ENCODE measurements at regions not wholly inside any gene's neighbourhood (a gene's known extent, or its start where the extent isn't known, plus 50 kb on each side); places are given as distances from the start of the nearest gene placed in this dataset.
A peak's percentile ranks its signal among the peaks of the same experiment; 100 is the strongest.

DNA sequence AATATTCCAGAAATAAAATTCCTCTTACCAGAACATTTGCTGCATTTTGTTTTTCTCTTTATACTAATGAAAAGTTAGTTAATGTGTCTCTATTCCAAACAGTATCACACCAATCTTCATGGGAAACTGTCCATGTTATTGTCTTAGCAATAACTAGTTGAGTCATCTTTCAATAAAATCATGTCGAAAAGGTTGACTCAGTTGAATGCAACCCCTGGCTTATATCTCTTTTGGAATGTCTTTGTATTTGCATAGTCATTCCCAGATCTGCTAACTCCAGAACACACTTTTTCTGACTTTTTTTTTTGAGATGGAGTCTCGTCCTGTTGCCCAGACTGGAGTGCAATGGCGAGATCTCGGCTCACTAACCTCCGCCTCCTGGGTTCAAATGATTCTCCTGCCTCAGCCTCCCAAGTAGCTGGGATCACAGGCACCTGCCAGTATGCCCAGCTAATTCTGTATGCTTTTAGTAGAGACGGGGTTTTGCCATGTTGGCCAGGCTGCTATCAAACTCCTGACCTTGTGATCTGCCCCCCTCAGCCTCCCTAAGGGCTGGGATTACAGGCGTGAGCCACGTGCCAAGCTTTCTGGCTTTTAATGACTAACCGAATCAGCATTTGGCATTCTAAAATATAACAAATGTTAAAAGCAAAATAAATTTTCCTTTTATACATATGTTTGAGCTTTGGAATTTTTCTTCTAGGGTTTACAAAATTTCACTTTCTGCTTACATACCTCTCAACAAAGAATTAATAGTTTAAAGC is 133.2 kb upstream of the GULP1 start:
- DNase-seq = no peak

DNA sequence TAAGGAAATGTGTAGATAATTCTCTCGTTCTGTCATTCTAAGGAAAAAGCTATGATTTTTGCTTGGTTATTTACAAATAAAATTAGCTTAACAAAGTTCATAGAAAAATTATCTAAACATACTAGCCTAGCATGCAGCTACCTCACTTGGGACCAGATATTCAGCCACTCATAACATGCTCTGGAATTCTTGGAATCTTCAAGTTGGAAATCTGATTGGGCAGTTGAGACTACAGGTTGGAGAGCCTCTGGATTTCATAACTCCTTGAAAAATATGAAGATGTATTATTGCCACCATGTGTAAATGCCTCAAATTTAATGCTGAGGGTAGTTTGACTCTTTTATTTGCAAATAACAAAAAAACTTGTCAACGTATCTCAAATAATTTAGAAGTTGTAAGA is 132.2 kb upstream of the GULP1 start:
- DNase-seq = no peak

DNA sequence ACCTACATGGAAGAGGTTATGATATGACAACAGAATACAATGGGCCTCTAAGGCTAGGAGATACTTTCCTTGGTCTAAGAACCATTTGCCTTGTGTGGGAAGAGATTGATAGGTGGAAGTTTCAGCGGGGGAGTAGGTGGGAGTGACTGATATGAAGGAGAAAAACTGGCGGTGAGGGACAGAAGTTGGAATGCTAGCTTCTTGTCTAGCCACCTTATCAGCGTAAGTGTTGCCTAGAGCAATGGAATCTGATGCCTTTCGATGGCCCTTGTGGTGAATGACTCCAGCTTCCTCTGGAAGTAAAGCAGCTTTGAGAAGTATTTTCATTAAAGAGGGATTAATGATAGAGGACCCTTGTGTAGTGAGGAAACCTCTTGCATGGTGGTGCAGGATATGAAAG is 121.3 kb upstream of the GULP1 start:
- DNase-seq = no peak

DNA sequence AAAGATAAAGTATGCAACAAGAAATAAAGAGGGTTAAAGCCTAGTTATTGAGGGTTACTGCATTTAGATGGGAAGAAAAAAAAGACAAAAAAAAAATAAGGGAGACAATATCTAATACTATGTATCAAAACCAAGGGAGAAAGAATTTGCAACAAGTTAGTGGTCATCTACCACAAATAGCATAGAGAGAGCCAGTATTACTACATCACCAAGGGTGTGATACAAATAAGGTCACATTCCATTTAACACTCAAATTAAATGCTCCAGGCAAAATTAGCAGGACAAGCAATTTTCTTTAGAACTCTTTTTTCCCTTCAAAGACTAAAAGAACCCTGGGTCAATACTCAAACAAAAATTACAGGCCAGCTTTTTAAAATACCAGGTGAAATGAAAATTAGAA is 115.1 kb upstream of the GULP1 start:
- DNase-seq = no peak

DNA sequence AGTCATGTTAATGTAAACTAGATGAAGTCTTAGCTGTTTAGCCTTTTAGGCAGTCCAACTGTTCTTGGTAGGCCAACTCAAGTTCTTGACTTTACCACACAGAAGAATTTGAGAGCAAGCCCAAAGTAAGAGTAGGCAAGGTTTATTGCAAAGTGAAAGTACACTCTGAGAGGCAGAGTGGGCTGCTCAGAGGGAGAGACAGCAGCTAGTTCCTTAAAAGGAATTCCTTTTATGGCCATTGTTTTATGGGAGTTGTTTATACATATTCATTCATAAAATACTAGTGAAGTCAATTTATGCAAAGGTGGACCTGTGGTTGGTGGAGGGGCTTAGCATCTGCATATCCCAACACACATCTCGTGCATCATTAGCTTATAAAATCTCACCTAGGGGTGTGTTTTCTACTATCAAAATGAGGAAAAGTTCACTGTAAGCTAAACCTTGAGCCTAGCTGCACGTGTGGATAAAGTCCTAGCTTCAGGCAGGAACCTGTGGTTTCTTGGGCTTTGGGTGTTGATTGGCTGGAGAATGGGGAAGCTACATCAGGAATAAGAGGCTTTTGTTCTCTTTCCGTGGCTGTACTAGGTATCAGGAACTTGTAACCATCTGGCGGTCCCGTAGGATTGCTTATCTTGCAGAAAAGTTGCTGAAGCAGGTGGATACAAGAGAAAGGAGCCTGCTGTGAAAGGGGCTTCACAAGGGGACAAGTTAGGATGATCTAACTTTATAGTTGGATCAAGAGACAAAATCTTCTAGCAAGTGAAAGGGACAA is 110.4 kb upstream of the GULP1 start:
- peak; percentile 9 for DNase-seq

DNA sequence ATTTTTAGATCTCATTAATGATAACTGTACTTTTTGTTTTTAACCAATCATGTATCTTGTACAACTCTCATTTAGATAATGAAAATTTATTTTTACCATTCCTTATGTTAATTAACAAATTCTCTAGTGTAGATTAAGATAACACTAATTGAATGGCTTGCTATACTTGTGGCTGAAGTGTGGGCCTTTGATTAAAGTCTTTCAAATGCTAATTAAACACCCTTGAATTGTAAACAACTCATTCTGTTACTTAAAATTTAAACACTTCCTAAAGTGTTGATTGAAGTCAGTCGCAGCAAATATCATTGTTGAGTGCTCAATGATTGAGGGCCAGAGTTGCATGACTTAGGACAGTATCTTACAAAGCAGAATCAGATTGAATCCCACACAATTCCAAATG is 109.8 kb upstream of the GULP1 start:
- DNase-seq = no peak

DNA sequence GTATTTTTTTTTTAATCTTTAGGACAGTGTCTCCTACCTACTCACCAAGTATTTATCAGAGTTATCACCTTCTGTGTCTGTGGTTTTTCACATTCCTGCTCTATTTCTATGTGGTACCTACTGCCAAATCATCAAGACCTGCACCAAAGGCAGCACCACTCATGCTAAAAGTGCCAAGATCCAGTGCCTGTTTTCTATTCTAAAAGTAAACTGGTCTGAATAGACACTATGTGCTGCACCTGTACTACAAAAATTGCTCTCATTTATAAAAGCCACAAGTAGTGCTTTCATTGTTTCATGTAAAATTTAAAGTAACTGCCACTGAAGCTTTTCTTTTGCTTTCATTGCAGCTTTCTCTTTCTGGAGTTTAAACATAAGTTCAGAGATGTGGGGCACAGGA is 103.9 kb upstream of the GULP1 start:
- no peak for DNase-seq

DNA sequence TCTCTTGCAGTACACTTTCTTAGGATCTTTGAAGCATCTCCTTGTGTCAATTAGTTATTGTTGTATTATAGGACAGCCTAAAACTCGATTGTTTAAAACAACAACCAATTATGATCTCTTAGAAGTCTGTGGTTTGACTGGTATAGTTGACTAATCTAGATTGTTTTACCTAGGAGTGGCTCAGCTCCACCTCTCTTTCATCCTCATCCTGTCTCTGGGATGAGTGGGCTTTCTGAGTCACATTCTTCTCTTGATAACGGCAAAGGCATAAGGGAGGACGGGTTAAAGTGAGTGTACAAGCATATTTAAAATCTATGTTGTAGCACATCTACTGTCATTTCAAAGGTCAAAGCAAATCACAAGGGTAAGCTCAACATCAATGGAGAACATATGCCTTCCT is 102.3 kb upstream of the GULP1 start:
- no peak for DNase-seq

DNA sequence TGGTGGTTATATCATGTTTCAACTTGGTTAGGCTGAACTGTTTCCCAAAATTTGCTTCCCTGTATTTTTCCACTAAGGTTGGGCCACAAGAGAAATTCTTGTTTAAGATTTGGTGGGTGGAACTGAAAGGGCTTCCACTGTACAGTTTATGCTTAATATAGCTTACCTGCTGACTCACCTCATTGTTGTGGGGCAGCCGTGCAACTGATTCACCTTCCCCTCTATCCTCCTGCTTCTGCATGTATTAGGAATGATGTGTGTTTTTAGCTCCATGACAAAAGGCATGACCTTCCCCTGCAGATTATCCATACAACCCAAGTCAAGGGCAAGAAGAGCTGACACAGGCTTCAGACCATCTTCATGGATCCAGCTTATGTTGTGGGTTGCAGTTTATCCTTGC is 98.4 kb upstream of the GULP1 start:
- DNase-seq = no peak

DNA sequence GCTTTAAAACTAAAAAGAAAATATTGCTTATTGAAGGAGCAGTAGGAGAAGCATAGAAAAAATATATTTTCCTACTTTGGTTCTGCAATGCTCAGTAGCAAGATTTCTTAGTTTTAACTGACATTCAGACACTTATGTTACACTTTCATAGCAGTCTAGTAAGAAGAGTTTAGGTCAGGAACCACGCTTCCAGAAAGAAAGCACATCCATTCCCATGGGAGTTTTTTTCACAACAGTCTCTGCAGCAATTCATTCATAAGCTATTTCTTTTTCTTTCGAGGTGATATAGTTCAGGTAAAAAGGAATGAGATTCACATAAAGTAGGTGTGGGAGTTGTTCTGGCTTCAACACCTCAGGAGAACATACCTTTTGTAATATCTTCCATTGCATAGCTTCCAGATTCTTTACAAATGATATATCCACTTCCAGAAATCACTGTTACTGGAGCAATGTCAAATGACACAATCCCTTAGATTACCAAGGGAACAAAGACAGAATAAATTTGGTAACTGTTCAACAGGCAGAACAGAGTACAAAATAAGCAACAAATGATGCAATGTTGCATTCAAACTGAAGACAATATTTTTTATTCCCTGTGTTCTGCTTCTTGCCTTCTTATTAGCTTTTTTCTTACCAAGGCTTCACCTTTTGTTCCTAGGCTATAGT is 95.2 kb upstream of the GULP1 start:
- DNase-seq = no peak

DNA sequence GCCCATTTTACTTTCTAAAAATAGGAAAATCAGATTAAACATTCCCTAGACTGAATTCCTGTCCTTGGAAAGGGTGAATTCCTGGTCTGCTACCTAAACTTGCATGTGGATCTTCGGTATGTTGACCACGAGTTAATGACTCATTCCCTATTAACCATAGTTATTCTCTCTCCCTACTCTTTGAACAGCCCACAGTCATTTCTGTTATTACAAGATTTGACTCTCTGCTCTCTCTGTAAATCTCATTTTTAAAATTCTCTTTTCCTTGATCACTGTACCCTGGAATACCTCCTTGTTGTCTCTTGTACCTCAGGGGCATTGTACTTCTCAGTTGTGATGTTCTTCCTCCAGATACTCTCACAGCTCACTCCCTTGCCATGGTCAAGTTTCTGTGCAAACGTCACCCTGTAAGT is 92.0 kb upstream of the GULP1 start:
- DNase-seq = no peak

DNA sequence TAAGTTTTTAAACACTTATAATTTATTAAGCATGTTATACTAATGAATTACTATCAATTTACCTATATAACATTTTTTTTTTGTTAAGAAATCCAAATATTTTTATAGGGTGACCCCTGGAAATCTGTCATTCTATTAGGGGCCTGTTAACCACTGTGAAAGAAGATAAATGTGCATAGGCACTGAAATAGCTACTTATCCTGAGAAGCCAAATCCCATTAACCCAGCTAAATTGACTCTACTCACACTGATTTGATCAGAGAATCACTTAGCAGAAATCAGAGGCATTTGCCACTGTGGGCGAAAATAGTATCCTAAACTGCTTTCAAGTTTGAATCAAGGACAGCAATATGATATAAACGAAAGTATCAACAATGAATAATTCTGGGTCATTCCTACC is 90.0 kb upstream of the GULP1 start:
- no peak for DNase-seq

DNA sequence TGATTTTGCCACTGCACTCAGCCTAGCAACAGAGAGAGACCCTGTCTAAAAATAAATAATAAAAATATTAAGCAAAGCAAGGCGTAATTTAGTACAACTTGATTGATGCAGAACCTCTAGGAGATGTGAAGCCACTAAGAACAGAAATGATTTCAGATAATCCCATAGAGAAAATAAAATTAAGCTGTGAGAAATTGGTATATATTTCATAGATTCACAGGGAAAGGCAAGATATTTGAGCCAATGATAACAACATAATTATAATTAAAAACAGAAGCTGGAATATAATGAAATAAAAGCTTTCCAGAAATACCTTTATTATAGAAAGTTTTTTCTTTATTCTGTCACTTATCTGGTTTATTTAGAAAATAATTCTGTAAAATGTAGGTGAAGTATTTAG is 88.9 kb upstream of the GULP1 start:
- DNase-seq = no peak

DNA sequence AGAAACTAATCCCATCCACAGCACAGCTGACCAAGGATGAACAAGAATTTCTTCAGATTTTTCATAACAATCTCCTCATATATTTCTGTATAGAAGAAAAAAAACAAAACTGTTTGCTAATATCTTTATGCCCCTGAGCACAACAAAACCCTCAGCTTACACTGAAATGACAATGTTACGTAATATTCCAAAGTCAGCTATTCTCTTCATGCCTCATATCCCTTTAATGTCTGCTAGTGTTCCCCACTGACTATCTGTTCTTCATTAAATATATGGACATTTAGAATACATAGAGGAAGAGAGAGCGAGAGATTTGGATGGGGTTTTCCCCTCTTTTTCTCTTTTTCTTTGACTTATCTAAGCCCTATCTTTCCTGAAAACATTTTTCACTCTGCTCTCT is 87.9 kb upstream of the GULP1 start:
- DNase-seq = no peak

DNA sequence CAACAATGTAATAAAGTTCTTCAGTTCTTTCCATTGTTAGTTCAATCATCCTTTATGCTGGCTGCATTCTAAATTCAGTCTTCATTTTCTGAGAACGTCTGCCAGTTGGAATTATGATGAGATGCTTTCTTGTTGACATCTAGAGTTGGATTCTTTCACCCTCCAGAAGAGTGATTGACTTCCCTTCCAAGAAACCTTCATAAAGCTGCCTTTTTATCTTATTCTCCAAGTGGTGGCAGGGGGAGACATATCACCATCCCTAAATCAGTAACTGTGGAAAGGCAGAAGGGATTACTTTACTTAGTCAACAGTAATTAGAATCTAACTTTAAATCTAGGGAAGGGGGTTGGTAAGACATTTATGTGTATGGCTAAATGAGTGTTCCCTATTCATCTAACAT is 86.8 kb upstream of the GULP1 start:
- no peak for DNase-seq

DNA sequence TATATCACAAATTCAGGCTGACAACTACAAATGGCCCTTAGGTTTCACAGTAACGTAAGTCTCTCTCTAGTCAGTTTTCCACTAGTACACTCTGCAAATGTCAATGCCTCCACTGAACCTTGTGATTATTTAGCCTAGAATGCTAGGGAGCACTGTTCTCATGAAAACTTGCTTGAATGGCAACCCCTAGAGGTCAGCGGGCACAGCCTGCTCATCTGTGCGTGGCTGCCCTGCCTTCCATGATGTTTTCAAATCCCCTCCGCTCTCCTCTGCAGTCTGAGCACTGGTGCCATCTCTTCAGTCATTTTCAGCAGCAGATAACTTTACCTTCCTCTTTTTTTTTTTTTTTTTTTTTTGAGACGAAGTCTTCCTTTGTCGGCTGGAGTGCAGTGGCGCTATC is 84.1 kb upstream of the GULP1 start:
- DNase-seq = no peak

DNA sequence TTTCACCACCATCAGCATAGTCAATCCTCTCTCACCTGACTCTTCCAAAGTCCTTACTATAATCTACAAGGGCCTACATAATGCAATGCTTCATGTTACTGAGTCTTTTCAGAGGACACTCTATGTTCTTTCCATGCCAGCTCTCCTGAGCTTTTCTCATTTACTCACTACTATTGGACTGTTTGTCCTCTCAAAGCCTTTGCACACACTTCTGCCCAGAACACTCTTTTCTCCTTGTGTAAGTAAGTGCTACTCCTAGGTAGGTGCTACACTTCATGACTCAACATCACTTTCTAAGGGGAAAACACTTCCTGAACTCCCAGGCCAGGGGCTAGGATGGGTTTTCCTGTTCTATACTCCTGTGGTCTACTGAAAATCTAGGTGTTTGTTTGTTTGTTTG is 82.5 kb upstream of the GULP1 start:
- DNase-seq = no peak

DNA sequence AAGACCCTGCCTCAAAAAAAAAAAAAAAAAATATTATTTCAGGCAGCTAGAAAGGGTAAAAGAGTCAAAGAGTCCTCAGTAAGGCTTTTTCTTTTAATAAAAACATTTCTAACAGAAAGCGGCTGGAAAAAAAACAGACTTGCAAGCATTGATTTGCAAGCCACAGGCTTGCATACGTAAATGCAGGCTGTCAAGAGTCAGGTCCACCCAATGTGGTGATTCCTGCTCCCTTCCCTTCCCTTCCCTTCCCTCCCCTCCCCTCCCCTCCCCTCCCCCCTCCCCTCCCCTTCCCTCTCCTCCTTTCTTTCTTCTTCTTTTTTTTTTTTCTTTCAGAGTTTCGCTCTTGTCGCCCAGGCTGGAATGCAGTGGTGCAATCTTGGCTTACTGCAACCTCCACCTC is 74.4 kb upstream of the GULP1 start:
- no peak for DNase-seq

DNA sequence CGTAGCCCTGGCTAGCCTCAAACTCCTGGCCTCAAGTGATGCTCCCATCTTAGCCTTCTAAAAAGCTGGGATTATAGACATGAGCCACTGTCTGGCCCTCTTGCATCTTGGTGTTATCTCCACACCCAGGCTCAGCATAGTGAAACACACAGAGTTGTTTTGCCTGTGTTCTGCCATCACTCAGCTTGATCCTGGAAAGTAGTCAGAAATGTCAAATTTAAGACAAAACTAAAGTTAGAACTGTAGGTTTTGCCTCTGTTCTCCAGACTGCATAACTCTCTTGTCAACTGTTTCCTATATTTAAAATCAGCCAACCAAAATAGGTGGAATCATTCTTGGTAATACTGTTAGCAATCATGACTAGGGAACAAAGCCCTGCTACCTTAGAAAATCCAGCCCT is 72.1 kb upstream of the GULP1 start:
- no peak for DNase-seq

DNA sequence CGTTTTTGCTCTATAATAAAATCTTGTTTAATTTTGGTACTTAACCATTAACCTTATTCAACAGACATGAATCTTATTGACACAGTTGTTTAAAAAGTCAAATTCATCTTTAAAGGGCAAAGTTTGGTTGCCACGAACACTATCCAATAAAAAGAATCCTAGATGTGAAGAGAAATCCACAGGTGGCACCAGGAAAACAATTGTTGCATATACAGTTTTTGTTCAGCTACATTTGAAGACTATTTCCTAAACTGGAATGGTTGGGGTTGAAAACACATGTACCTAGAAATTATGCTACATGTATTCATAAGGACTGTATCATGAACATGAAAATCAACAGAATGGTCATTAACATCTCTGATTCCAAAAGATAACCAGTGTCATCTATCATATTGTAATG is 71.1 kb upstream of the GULP1 start:
- no peak for DNase-seq

DNA sequence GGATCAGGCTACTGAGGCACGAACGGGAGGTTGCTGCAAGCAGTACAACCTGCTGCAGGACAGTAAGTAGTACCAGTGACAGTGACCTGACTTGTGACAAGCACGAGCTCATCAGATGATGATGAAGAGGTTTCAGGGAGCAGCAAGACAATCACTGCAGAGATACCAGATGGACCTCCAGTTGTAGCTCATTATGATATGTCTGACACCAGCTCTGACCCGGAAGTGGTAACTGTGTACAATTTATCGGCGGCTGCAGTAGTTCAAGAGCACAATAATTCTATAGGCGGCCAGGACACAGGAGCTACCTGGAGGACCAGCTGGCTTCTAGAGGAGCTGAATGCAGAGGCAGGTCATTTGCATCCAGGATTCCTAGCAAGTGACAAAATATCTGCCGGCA is 64.0 kb upstream of the GULP1 start:
- DNase-seq = no peak

DNA sequence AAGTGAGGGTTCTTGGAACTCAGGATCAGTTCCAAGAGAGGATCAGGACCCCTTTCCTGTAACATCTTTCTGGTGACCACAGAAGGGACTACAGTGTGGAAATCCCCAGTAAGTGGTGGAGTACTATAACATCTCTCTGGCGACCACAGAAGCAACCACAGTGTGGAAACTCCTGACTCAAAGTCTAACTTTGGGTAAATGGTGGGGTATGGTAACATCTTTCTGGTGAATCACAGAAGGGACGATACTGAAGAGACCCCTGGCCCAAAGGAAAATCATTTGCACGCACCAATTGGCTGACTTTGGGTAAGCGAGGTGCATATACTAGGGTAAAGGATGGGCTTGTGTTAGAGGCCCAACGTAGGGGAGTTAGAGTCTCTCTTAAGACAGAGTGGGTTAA is 56.3 kb upstream of the GULP1 start:
- DNase-seq = peak; percentile 78

DNA sequence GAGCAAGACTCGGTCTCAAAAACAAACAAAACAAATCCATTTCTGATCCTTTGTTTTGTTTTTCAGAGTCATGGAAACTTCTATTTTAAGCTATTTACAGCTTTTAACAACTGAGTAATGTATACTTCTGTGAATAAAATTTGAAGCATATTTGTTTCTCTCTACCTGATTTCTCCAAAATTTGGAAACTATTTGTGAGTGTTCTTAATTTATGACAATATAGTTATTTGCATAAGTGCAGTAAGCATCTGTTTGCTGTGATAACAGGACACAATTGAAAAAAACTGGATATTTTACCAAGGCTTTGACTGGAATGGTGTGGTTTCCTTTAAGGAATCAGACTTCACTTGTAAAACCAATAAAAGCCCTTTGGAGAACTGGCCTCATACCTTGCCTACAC is 53.3 kb upstream of the GULP1 start:
- DNase-seq = no peak

Measured in MV-4-11 (cell line).